GM21529 (cell line): ENCODE measurements at regions not wholly inside any gene's neighbourhood (a gene's known extent, or its start where the extent isn't known, plus 50 kb on each side); places are given as distances from the start of the nearest gene placed in this dataset.
"Not testable (repeated sequence)": the region's sequence is repeated elsewhere in the genome, so short reads cannot be mapped to it uniquely, and the experiment has no call there.

ENCODE experiments used
- ATAC-seq: cut with Tn5 transposase; IDR thresholded peaks from one replicate; pipeline ENCODE4 v1.9.1; 2021; ENCODE audit not compliant: unreplicated experiment

DNA sequence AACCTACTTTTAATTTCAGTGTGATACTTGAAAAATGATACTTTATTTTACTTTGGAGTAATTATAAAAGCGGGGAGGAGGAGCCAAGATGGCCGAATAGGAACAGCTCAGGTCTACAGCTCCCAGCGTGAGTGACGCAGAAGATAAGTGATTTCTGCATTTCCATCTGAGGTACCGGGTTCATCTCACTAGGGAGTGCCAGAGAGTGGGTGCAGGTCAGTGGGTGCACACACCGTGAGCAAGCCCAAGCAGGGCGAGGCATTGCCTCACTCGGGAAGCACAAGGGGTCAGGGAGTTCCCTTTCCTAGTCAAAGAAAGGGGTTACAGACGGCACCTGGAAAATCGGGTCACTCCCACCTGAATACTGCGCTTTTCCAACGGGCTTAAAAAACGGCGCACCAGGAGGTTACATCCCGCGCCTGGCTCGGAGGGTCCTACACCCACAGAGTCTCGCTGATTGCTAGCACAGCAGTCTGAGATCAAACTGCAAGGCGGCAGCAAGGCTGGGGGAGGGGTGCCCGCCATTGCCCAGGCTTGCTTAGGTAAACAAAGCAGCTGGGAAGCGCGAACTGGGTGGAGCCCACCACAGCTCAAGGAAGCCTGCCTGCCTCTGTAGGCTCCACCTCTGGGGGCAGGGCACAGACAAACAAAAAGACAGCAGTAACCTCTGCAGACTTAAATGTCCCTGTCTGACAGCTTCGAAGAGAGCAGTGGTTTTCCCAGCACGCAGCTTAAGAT lies 640.3 kb downstream of the EPHA3 start:
- ATAC-seq: not testable (repeated sequence)

DNA sequence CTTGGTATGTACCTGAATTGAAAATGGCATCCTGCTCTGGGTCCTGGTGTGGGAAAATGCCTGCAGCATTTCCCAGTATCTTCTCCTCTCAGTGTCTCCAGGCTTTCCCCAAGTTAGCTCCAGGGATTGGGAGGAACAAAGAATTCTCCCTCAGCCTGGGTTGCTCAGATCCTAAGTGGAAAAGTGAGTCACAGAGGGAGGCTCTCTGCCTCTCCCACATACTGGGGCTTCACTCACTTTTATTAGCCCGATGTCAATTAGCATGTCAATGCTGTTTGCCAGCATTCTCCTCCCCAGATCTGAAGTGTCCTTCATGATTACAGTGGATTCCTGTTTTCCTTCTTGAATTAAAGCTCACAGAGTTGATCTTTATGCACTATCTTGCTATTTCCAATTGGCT lies 655.0 kb downstream of the EPHA3 start:
- ATAC-seq: no peak

- no peak for ATAC-seq
Observed at GRCh38 chr3:89783341-89783927, 676.0 kb downstream of the EPHA3 start.

GRCh38 chr3:89787485-89787884 lies 680.1 kb downstream of the EPHA3 start:
- ATAC-seq: no peak

GRCh38 chr3:89787979-89788378 lies 680.6 kb downstream of the EPHA3 start:
- no peak for ATAC-seq

- ATAC-seq: no peak
Observed at GRCh38 chr3:89795506-89795905, 688.1 kb downstream of the EPHA3 start.

- ATAC-seq: no peak
Observed at GRCh38 chr3:89802881-89803280, 695.5 kb downstream of the EPHA3 start.

DNA sequence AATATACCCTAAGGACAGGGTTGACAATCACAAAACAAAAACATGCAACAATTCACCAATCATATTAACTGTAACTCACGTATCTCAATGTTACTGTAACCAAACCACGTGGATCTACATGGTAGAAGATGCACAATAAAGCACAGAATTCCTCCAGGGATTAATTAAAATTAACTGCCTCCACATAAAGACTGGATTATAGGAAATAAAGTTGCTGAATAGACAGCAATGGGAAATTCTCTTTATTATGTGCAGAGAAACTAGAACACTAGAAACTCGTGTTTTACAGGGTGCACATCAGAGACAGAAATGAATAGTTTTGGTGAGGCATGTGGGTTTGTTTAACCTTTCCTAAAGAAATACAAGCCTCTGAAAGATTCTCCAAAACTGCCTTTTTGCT lies 696.3 kb downstream of the EPHA3 start:
- no peak for ATAC-seq

- ATAC-seq: no peak
Observed at GRCh38 chr3:89806166-89806565, 698.7 kb downstream of the EPHA3 start.

DNA sequence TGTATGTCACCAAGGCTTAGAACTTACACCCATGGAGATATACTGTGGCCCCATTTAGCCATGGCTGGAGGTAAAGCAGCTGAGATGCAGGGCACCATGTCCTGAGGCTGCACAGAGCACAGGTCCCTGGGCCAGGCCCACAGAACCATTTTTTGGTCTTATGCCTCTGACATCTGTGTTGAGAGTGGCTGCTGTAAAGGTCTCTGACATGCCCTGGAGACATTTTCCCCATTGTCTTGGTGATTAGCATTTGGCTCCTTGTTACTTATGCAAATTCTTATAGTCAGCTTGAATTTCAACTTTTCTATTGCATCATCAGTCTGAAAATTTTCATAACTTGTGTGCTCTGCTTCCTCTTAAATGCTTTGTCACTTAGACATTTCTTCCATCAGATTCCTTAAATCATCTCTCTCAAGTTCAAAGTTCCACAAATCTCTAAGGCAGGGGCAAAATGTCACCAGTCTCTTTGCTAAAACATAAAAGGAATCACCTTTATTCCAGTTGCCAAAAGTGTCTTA lies 701.3 kb downstream of the EPHA3 start:
- no peak for ATAC-seq

DNA sequence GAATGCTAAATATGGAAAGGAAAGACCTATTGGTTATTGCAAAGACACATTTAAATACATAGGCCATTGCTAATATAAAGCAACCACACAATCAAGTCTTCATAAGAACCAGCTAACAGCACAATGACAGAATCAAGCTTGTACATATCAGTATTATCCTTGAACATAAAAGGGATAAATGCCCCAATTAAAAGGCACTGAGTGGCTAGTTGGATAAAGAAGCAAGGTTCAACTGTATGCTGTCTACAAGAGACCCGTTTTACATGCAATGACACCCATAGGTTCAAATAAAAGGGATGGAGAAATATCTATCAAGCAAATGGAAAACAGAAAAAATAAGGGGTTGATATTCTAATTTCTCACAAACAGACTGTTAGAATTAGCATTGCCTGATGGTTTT lies 706.1 kb downstream of the EPHA3 start:
- ATAC-seq: no peak

GRCh38 chr3:89841041-89841440 lies 733.6 kb downstream of the EPHA3 start:
- no peak for ATAC-seq

- no peak for ATAC-seq
Observed at GRCh38 chr3:89845053-89845452, 737.6 kb downstream of the EPHA3 start.

GRCh38 chr3:89847955-89848354 lies 740.5 kb downstream of the EPHA3 start:
- no peak for ATAC-seq

GRCh38 chr3:89851974-89852621 lies 744.7 kb downstream of the EPHA3 start:
- no peak for ATAC-seq

DNA sequence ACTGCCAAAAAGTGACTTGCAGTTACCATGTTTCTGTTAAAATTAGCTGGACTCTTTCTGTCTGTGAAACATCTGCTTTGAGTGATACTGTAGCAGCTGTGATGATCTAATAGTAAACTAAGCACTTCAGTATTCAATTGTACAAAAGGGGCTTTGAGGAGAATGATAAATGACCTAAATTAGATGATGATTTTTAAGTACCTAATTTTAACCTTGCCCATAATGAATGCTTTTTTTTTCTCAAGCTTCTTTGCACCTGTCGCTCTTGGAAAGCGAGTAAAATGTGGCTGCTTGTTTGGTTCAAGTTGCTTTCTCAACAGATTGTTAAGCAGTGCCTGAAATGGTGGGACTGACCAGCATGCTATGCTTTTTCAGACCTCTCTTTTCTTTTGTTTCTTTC lies 752.3 kb downstream of the EPHA3 start:
- no peak for ATAC-seq

- ATAC-seq: no peak
Observed at GRCh38 chr3:89867286-89867685, 759.9 kb downstream of the EPHA3 start.

DNA sequence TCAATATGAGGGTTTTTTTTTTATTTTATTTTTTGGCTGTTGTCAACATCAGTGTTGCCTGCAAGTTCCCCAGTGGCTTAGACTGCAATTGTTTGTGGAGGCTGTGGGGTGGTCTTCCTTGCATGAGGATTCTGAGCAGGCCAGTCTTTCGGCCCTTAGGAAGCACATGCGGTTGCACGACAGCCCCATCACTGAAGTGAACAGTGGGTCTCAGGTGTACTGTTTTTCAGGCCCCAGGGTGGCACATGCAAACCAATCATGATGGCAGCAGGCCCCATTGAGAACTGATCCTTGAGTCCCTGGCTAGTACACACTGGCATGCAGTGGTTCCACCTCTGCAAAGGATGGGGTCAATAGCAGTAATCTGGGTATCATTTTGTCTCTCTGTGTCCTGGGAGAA lies 768.7 kb downstream of the EPHA3 start:
- no peak for ATAC-seq

DNA sequence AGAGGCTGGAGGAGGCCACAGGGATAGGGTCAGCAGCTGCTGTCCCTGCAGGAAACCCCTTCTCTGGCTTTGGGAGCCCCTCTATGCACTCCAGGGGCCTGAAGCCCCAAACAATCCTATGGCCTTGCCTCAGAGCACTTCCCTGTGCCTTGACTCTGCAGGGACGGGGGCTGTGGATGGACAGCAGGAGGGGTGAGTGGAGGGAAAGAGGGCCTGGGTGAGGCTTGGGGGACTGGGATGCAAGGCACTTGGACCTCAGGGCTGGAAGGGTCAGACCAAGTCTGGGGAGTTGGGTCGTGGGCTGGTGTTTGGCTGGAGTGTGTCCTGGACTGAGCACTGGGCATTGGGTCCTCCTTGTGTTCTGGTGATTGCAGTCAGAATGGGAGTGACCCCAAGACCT lies 769.8 kb downstream of the EPHA3 start:
- no peak for ATAC-seq

GRCh38 chr3:89889386-89889785 lies 782.0 kb downstream of the EPHA3 start:
- ATAC-seq: no peak

DNA sequence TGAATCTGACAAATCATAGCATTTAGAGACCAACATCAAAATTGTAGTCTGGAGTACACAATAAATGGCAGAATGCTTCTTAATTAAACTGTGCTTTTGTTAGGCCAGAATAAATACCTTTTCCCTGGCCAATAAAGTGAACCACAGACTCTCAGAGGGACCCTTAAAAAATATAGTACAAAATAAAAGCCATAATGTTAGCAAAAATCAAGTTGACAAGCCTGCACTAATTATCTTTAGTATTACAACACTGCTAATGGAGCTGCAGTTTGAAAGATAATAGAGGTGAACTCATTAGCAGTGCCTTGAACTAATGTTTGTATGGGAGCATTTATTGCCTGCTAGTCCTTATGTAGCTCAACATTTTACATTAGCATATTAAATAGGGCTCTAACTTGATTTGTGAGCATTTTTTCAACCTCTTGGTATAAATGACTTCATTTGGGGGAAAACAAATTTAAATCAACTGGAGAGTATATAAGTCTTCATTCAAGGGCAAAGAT lies 801.3 kb downstream of the EPHA3 start:
- no peak for ATAC-seq

DNA sequence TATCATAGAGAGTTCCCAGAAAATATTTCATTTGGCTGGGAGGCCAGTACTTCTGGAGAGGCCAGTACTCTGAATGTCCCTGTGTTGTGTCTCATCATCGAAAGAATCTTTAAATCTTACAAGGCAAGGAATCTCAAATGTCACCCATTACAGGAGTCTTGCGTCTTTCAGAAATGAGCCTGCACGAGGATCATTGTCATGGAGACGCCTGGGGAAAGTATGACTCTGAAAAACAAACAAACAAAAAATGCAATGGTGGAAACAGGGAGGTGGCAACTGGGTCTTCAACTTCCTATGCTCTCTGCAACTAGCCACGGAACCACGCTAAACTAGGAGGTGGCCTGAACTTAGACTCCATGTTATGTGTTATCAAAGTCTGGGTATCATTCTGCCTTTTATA lies 804.6 kb downstream of the EPHA3 start:
- ATAC-seq: no peak
